Fibroblast of lung (primary cell): ENCODE measurements at regions not wholly inside any gene's neighbourhood (a gene's known extent, or its start where the extent isn't known, plus 50 kb on each side); places are given as distances from the start of the nearest gene placed in this dataset.

ENCODE experiments used
- CTCF ChIP-seq, 2 donors: IDR thresholded peaks in 1 of 2; conservative IDR thresholded peaks in 1 of 2; 1 replicate in 1 of 2; 2 replicates in 1 of 2; pipeline ENCODE4 v1.5.1; 2011 to 2012; ENCODE audit warnings: low read length in 2 of 2, control low read depth in 1 of 2, inconsistent platforms in 1 of 2, low read depth in 1 of 2, mild to moderate bottlenecking in 1 of 2
- EZH2 ChIP-seq: IDR thresholded peaks from 2 replicates; pipeline ENCODE4 v1.5.1; 2012; ENCODE audit warnings: low read length, control low read depth, mild to moderate bottlenecking; ENCODE audit errors: missing control alignments

- TF ChIP-seq CTCF (conservative IDR thresholded peaks at IDR 0.05 in 1 of 2, IDR thresholded peaks at IDR 0.05 in 1 of 2; ENCODE audit: low read depth in 1 of 2, low read length in 2 of 2) = no peak
- TF ChIP-seq EZH2 = no peak
Measured at GRCh38 chr12:67147447-67147846, 121.7 kb upstream of the CAND1 start.
